ENCODE measurements at regions not wholly inside any gene's neighbourhood (a gene's known extent, or its start where the extent isn't known, plus 50 kb on each side); places are given as distances from the start of the nearest gene placed in this dataset.
A peak's percentile ranks its signal among the peaks of the same experiment; 100 is the strongest.
"Not testable (repeated sequence)": the region's sequence is repeated elsewhere in the genome, so short reads cannot be mapped to it uniquely, and the experiment has no call there.

DNA sequence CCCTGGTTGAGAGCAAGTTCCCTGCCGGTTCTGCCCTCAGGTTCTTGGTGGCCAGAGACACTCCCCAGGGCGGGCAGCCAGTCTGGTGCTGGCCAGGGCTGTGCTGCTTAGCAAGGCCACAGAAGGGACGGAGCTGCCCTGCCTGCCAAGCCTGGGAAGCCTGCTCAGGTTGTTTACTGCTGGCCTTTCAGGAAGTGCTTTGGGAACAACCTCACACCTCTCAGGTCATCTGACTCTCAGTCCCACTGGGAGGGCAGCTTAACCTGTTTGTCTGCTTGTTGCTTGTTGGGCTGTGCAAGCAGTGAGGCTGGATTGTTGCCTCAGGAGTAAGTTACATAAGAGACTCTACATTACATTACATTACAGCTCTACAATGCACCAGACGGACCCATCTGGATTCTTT, 75.8 kb upstream of the AFDN start:
- H3K27me3 ChIP-seq: no peaks in the 10 kb centered on the region
- no peaks in the 10 kb centered on the region for H3K36me3 ChIP-seq
- ATAC-seq: peak; percentile 70 to 97 (median 91)
- H3K9me3 ChIP-seq: no peaks in the 10 kb centered on the region
- TF ChIP-seq, protein P1, sequence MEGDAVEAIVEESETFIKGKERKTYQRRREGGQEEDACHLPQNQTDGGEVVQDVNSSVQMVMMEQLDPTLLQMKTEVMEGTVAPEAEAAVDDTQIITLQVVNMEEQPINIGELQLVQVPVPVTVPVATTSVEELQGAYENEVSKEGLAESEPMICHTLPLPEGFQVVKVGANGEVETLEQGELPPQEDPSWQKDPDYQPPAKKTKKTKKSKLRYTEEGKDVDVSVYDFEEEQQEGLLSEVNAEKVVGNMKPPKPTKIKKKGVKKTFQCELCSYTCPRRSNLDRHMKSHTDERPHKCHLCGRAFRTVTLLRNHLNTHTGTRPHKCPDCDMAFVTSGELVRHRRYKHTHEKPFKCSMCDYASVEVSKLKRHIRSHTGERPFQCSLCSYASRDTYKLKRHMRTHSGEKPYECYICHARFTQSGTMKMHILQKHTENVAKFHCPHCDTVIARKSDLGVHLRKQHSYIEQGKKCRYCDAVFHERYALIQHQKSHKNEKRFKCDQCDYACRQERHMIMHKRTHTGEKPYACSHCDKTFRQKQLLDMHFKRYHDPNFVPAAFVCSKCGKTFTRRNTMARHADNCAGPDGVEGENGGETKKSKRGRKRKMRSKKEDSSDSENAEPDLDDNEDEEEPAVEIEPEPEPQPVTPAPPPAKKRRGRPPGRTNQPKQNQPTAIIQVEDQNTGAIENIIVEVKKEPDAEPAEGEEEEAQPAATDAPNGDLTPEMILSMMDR (IDR thresholded peaks at IDR 0.05): no peak
- H3K4me3 ChIP-seq: no peak overlapping the region
- peaks cover 0 to 18% (median 14%) of the 10 kb centered on the region in 9 donors for H3K4me1 ChIP-seq
- H3K27ac ChIP-seq: peak overlapping the region in 4 of 10 donors; percentile 41 to 66 (median 58)
- DNase-seq: peak; percentile 52 to 66
- WGBS, 2 donors: 26 to 32% methylated on average over 4 of the region's 4 CpGs
- intact Hi-C loops (cut with DNase I): no loop called here

DNA sequence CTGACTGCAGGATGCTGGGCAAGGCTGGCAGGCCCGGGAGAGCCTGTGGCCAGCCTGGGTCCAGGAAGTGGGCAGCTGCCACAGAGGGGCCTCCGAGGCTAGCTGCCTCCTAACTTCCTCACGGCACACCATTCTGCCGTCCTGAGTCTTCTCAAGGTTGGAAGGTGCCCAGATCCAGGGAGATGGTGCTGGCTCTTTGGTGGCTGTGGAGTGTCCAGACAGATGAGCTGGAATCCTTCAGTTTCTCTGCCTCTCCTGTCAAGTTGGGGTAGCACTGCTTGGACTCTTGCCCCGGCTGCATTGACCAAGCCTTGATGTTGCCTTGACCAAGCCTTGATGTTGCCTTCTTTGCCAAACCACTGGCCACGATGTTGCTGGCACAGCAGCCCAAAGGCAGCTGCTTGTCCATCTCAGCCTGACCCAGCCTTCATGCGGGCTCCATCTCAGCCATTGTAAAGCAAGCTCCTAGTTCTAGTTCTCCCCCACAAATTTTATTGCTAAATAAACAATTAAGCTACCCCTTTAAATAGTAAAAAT, 75.1 kb upstream of the AFDN start:
- intact Hi-C loops (cut with DNase I): no loop called here
- TF ChIP-seq, protein P1 (IDR thresholded peaks at IDR 0.05): no peak
- Histone ChIP-seq H3K27me3 (no peaks in the 10 kb centered on the region), H3K27ac (peak overlapping the region in 3 of 10 donors; percentile 41 to 66 (median 63)), H3K9me3 (no peaks in the 10 kb centered on the region), H3K36me3 (no peaks in the 10 kb centered on the region), H3K4me1 (peaks cover 0 to 18% (median 14%) of the 10 kb centered on the region in 9 donors), H3K4me3 (no peak overlapping the region)
- ATAC-seq (peak in 1 of 8 donors; percentile 40), DNase-seq (no peak)
- 69 to 84% methylated on average over 7 of the region's 7 CpGs for WGBS, 2 donors

DNA sequence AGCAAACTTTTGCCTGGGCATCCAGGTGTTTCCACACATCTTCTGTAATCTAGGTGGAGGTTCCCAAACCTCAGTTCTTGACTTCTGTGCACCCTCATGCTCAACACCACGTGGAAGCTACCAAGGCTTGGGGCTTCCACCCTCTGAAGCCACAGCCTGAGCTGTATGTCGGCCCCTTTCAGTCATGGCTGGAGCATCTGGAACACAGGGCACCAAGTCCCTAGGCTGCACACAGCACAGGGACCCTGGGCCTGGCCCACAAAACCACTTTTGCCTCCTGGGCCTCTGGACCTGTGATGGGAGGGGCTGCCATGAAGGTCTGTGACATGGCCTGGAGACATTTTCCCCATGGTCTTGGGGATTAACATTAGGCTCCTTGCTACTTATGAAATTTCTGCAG, 73.4 kb upstream of the AFDN start:
- H3K9me3 ChIP-seq; ATAC-seq; H3K36me3 ChIP-seq; H3K27me3 ChIP-seq; H3K4me3 ChIP-seq; DNase-seq; intact Hi-C loops (cut with DNase I); H3K27ac ChIP-seq: not testable (repeated sequence)
- 75 to 98% methylated on average over 2 of the region's 2 CpGs for WGBS, 2 donors
- H3K4me1 ChIP-seq: peaks cover 0 to 18% (median 14%) of the 10 kb centered on the region in 9 donors

DNA sequence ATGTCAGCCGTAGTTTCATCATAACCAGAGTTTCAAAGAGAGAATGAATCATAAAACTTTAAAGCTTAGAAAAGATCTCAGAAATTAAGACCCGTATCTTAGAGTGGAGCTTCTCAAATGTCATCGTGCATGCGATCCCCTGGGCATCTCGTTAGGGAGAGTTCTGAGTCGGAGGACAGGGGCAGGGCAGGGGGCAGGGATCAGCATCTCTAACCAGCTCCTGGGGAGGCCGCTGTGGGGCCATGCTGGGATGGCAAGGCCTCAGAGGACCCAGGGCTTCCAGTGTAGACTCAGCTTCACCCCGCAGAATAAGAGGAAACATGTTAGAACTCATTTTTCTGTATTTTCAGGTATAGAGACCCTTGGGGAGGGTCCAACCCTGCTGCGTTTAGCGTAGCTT, 72.0 kb upstream of the AFDN start:
- Histone ChIP-seq H3K4me3 (no peak overlapping the region), H3K27me3 (no peaks in the 10 kb centered on the region), H3K9me3 (no peaks in the 10 kb centered on the region), H3K27ac (no peak overlapping the region), H3K4me1 (peaks cover 0 to 18% (median 14%) of the 10 kb centered on the region in 9 donors), H3K36me3 (no peaks in the 10 kb centered on the region)
- WGBS, 2 donors: 92% methylated on average over 10 of the region's 10 CpGs
- intact Hi-C loops (cut with DNase I): no loop called here
- TF ChIP-seq, protein P1 (IDR thresholded peaks at IDR 0.05): no peak
- ATAC-seq (no peak), DNase-seq (no peak)

DNA sequence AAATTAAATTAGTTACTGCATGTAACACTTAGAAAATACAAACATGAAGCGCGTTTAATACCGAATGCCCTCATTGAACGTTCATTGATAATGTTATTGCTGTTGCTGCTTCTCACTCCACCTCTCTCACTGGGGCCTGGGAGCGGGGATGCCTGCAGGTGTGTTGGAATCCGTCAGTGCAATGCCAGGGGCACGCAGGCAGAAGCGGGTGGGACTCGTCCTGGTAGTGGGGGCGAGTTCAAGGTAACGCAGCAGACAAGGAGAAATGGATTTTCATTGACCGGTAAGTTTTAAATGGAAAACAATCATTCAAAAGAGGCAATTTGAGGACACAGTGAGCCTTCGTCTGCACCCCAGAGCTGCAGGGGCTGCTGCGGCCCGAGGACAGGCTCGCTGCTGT, 71.2 kb upstream of the AFDN start:
- intact Hi-C loops (cut with DNase I): no loop called here
- TF ChIP-seq, protein P1 (IDR thresholded peaks at IDR 0.05): no peak
- no peak for ATAC-seq
- H3K4me1 ChIP-seq: peaks cover 0 to 15% (median 11%) of the 10 kb centered on the region in 9 donors
- no peaks in the 10 kb centered on the region for H3K36me3 ChIP-seq
- WGBS, 2 donors: 96 to 98% methylated on average over 16 of the region's 16 CpGs
- H3K9me3 ChIP-seq: no peaks in the 10 kb centered on the region
- DNase-seq: no peak
- H3K27me3 ChIP-seq: no peaks in the 10 kb centered on the region
- no peak overlapping the region for H3K27ac ChIP-seq
- no peak overlapping the region for H3K4me3 ChIP-seq
